Pancreas (tissue), 10 donors: ENCODE measurements at regions not wholly inside any gene's neighbourhood (a gene's known extent, or its start where the extent isn't known, plus 50 kb on each side); places are given as distances from the start of the nearest gene placed in this dataset.
A peak's percentile ranks its signal among the peaks of the same experiment; 100 is the strongest.

Experiments used
- ATAC-seq, 4 donors: fragments of 200-7000 bp; cut with Tn5 transposase; one replicate each; pipeline versions ENCODE4 v1.8.0 to v1.9.1; 2020; ENCODE audit warnings: mild to moderate bottlenecking in 4 of 4, moderate library complexity in 4 of 4
- DNase-seq, 6 donors: peaks; one replicate each; pipeline ENCODE4 v3.0.0-alpha.2; 2020
- FAIRE-seq: peaks from 2 replicates; lab custom pipeline; 2012; peaks lifted over from hg19 to GRCh38; lab: Jason Lieb, UNC
- H3K27ac ChIP-seq, 4 donors: fragments of 200-600 bp; sonication (generic); 1 replicate in 3 of 4; 2 replicates in 1 of 4; pipeline versions ENCODE4 v1.5.0 to v1.8.0; 2020
- H3K27me3 ChIP-seq, 4 donors: fragments of 200-600 bp; one replicate each; pipeline ENCODE4 v1.8.0; 2021
- H3K36me3 ChIP-seq, 3 donors: fragments of 200-600 bp; sonication (generic) in 1 of 3; one replicate each; pipeline versions ENCODE4 v1.5.0 to v1.8.0; 2020 to 2021
- H3K4me1 ChIP-seq, 3 donors: fragments of 200-600 bp; one replicate each; pipeline ENCODE4 v1.8.0; 2021
- H3K4me3 ChIP-seq, 4 donors: fragments of 200-600 bp; sonication (generic) in 2 of 4; one replicate each; pipeline versions ENCODE4 v1.5.0 to v1.8.0; 2020 to 2021
- H3K9me3 ChIP-seq, 4 donors: fragments of 200-600 bp; one replicate each; pipeline ENCODE4 v1.8.0; 2021
- WGBS, 2 donors: extraction: QIAGEN DNeasy Blood & Tissue Kit; methylation state at CpG; one replicate each; pipeline ENCODE4 v1.1.7; 2013; 5-methylcytosine and 5-hydroxymethylcytosine counted together
- intact Hi-C, 3 donors: fragments of 100-400 bp; cut with DNase I; formaldehyde crosslinking; loops; one replicate each; pipeline versions ENCODE4 v1.11.1 to v1.14.2; 2022
- TF ChIP-seq, protein P1 (sequence below), 4 donors: fragments of 200-600 bp; sonication (generic) in 3 of 4; IDR thresholded peaks; one replicate each; pipeline versions ENCODE4 v1.5.0 to v1.8.0; 2021; ENCODE audit warnings: antibody characterized with exemption in 4 of 4
- donor health status: healthy with polysubstance abuse.
- donor health status: DM: no; HTN: no; CAD: no; lungs with moderate emphysema.
- donor health status: DM: no; HTN: no; CAD: no.
- donor health status: control.
- donor health status: control.
- donor health status: Bipolar disorder and iron deficiency.
- donor health status: DM: yes; HTN: yes; CAD: no.
- donor health status: DM: no; HTN: no; CAD: no.
- donor health status: DM: no; HTN: no; CAD: no.
- donor health status: DM: yes; HTN: yes; CAD: no.

DNA sequence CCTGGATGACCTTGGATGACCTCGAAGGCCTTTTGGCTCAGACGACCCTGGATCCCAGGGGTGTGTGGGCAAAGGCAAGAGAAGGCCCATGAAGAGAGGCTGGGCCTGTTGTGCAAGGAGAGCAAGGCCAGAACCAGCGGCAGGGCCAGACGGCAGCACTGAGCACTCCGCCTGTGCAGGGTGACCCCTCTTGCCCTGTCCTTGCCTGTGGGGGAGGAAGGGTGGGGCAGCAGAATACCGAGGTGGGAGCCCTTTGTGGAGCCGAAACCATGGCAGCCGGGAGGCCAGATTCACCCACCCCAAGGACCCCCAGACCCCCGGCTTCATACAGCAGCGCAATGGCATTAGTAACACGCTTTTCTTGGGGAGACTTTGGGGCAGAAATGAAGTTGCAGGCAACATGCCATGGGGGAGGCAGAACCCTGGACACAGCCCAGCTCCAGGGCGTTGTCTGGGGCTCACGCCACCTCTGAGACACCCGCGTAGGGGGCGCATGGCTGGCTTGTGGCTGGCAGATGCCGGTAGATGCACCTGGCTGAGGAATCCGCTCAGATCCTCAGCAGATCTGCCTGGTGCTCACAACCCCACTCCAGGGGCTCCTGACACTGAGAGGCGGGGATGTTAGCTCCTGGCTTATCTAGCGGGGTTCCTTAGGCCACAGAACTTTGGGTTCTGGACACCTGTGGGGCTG lies 114.5 kb downstream of the FAM53A start:
- Histone ChIP-seq H3K4me1 (no peaks in the 10 kb centered on the region), H3K4me3 (no peak overlapping the region), H3K27me3 (peaks cover 0 to 6% (median 0%) of the 10 kb centered on the region in 4 donors), H3K9me3 (no peaks in the 10 kb centered on the region), H3K36me3 (no peaks in the 10 kb centered on the region), H3K27ac (no peak overlapping the region)
- intact Hi-C loops: no loop called here
- 65% methylated on average over 20 of the region's 20 CpGs for WGBS, 2 donors
- TF ChIP-seq, protein P1, sequence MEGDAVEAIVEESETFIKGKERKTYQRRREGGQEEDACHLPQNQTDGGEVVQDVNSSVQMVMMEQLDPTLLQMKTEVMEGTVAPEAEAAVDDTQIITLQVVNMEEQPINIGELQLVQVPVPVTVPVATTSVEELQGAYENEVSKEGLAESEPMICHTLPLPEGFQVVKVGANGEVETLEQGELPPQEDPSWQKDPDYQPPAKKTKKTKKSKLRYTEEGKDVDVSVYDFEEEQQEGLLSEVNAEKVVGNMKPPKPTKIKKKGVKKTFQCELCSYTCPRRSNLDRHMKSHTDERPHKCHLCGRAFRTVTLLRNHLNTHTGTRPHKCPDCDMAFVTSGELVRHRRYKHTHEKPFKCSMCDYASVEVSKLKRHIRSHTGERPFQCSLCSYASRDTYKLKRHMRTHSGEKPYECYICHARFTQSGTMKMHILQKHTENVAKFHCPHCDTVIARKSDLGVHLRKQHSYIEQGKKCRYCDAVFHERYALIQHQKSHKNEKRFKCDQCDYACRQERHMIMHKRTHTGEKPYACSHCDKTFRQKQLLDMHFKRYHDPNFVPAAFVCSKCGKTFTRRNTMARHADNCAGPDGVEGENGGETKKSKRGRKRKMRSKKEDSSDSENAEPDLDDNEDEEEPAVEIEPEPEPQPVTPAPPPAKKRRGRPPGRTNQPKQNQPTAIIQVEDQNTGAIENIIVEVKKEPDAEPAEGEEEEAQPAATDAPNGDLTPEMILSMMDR (IDR thresholded peaks at IDR 0.05): no peak
- DNase-seq: peak in 3 of 6 donors; percentile 12 to 48 (median 46)
- no peak for FAIRE-seq
- ATAC-seq: no peak

DNA sequence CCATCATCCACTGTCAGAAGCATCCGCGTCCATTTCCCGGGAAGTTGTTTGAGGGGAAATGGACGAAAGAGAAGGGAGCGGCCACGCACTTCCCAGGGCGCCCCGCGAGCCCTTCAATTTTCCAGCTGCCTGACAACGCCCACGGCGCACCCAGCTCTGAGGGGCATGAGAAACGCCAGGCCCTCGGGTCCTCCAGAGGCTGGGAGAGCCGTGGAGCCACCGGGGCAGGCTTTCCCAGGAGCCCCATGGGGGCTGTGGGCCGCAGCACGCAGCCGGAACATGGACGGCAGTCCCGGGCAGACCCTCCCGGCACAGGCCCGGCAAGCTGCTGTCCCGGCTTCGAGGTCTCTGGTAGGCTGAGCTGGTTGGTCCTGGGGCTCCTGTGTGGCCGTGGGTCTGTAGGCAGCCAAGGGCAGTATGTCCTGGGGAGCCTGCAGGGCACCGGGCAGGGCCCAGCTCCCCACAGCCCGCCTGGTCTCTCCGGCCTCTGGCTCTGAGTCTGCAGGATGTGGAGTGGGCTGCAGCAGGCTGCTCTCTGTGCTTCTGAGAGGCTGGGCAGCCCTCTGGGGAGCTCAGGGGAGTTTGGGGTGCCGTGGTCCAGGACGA lies 115.2 kb downstream of the FAM53A start:
- intact Hi-C loops: no loop called here

DNA sequence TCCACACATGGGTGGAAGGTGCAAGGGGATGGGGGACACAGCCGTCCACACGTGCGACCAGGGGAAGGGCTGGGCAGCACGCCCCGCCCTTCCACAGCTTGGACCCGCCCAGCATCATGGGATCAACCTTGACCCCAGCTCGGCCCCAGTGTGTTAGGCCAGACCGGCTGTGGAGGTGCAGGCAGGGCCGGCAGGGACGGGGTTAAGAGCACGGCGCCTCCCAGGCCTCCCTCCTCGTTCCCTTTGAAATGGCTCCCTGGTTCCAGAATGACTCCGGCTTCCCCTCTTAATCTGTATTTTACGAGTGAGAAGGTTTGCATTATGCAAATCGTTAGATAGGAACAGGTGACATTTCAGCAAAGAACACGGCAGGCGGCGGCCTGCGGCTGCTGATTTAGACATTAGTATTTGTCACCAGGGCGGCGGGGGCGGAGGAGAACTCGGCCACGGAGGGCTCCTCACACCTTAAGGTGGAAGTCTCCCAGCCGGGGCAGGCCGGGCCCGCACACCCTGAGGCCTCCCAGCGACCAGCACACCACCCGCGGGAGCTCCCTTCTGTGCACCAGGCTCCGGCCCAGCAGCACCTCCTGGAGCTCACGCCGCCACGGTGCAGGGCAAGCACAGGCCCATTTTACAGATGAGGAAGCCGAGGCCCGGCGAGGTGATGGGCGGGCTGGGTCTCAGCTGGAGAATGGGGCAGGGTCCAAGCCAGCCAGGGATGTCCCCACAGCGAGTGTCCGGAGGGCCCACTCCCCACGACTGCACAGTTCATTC lies 116.1 kb downstream of the FAM53A start:
- no peak overlapping the region for H3K27ac ChIP-seq
- no peaks in the 10 kb centered on the region for H3K36me3 ChIP-seq
- TF ChIP-seq, protein P1 (IDR thresholded peaks at IDR 0.05): no peak
- ATAC-seq (no peak), DNase-seq (peak in 3 of 6 donors; percentile 24 to 74 (median 63)), FAIRE-seq (no peak)
- H3K4me3 ChIP-seq: no peak overlapping the region
- peaks cover 0 to 6% (median 0%) of the 10 kb centered on the region in 4 donors for H3K27me3 ChIP-seq
- H3K9me3 ChIP-seq: no peaks in the 10 kb centered on the region
- intact Hi-C loops: no loop called here
- WGBS, 2 donors: 30 to 35% methylated on average over 37 to 42 of the region's 42 CpGs
- no peaks in the 10 kb centered on the region for H3K4me1 ChIP-seq

More for the DNA sequence above, 115.2 kb downstream of the FAM53A start:
- ATAC-seq (no peak), DNase-seq (peak in 3 of 6 donors; percentile 9 to 66 (median 52)), FAIRE-seq (no peak)
- no peaks in the 10 kb centered on the region for H3K4me1 ChIP-seq
- no peaks in the 10 kb centered on the region for H3K9me3 ChIP-seq
- H3K27ac ChIP-seq: no peak overlapping the region
- WGBS, 2 donors: 60 to 69% methylated on average over 31 of the region's 31 CpGs
- H3K27me3 ChIP-seq: peaks cover 0 to 6% (median 0%) of the 10 kb centered on the region in 4 donors
- no peaks in the 10 kb centered on the region for H3K36me3 ChIP-seq
- no peak overlapping the region for H3K4me3 ChIP-seq
- TF ChIP-seq, protein P1 (IDR thresholded peaks at IDR 0.05): no peak

DNA sequence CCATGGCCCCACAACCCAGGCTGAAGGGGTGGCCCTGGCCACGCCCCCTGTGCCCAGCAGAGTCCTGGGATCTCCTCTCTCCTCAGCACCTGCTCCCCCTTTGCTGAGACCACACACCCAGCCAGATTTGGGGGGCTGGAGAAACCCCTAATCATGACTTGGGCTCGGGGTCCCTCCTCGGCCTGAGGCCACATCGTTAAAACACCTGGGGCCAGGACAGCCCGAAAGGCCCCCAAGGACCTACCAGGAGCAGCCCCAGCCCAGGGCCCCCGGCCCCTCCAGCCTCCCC lies 116.7 kb downstream of the FAM53A start:
- Histone ChIP-seq H3K27ac (no peak overlapping the region), H3K4me3 (no peak overlapping the region), H3K9me3 (no peaks in the 10 kb centered on the region), H3K36me3 (no peaks in the 10 kb centered on the region), H3K4me1 (no peaks in the 10 kb centered on the region), H3K27me3 (peaks cover 0 to 6% (median 0%) of the 10 kb centered on the region in 4 donors)
- peak in 2 of 6 donors; percentile 24 to 41 for DNase-seq
- FAIRE-seq: no peak
- ATAC-seq: no peak
- intact Hi-C loops: no loop called here
- TF ChIP-seq, protein P1 (IDR thresholded peaks at IDR 0.05): no peak
- 57 to 59% methylated on average over 6 of the region's 6 CpGs for WGBS, 2 donors
